GM21825 (cell line): ENCODE measurements at regions not wholly inside any gene's neighbourhood (a gene's known extent, or its start where the extent isn't known, plus 50 kb on each side); places are given as distances from the start of the nearest gene placed in this dataset.
"Not testable (repeated sequence)": the region's sequence is repeated elsewhere in the genome, so short reads cannot be mapped to it uniquely, and the experiment has no call there.

Experiments
- ATAC-seq: cut with Tn5 transposase; IDR thresholded peaks from one replicate; pipeline ENCODE4 v1.9.1; 2021; ENCODE audit warnings: mild to moderate bottlenecking, moderate library complexity; ENCODE audit not compliant: unreplicated experiment

- ATAC-seq, result no peak
Observed at GRCh38 chr10:118944959-118945633, 84.4 kb upstream of the NANOS1 start.

GRCh38 chr10:118948786-118949185, 80.7 kb upstream of the NANOS1 start:
- no peak for ATAC-seq

GRCh38 chr10:118950190-118950680, 79.3 kb upstream of the NANOS1 start:
- ATAC-seq, result no peak

- no peak for ATAC-seq
Observed at GRCh38 chr10:118950997-118951637, 78.4 kb upstream of the NANOS1 start.

- no peak for ATAC-seq
Observed at GRCh38 chr10:118952493-118953295, 76.8 kb upstream of the NANOS1 start.

- ATAC-seq, result no peak
Observed at GRCh38 chr10:118953598-118954393, 75.7 kb upstream of the NANOS1 start.

GRCh38 chr10:118955531-118955930, 74.0 kb upstream of the NANOS1 start:
- ATAC-seq, result no peak

GRCh38 chr10:118955951-118956801, 73.3 kb upstream of the NANOS1 start:
- ATAC-seq, result no peak

- ATAC-seq, result no peak
Observed at GRCh38 chr10:118956802-118957442, 72.6 kb upstream of the NANOS1 start.

- no peak for ATAC-seq
Observed at GRCh38 chr10:118957443-118957825, 72.1 kb upstream of the NANOS1 start.

GRCh38 chr10:118957966-118958365, 71.5 kb upstream of the NANOS1 start:
- ATAC-seq, result no peak

- no peak for ATAC-seq
Observed at GRCh38 chr10:118958559-118958958, 71.0 kb upstream of the NANOS1 start.

GRCh38 chr10:118958984-118959925, 70.3 kb upstream of the NANOS1 start:
- ATAC-seq, result no peak

GRCh38 chr10:118960157-118961090, 69.1 kb upstream of the NANOS1 start:
- ATAC-seq, result no peak

- ATAC-seq, result no peak
Observed at GRCh38 chr10:118961436-118961835, 68.1 kb upstream of the NANOS1 start.

GRCh38 chr10:118962331-118962868, 67.1 kb upstream of the NANOS1 start:
- ATAC-seq, result not testable (repeated sequence)

GRCh38 chr10:118963341-118963740, 66.2 kb upstream of the NANOS1 start:
- no peak for ATAC-seq
